DND-41 (cell line): ENCODE measurements at regions not wholly inside any gene's neighbourhood (a gene's known extent, or its start where the extent isn't known, plus 50 kb on each side); places are given as distances from the start of the nearest gene placed in this dataset.

Experiments used
- ATAC-seq: fragments of 200-7000 bp; cut with Tn5 transposase; 3 replicates; pipeline ENCODE4 v1.9.1; 2021; ENCODE audit warnings: low read depth; ENCODE audit not compliant: insufficient read depth
- DNase-seq: peaks from one replicate; pipeline ENCODE4 v3.0.0-alpha.2; 2020
- H2AFZ ChIP-seq: 2 replicates; pipeline ENCODE4 v1.6.0; 2012; ENCODE audit warnings: low read depth, low read length
- H3K27ac ChIP-seq: 2 replicates; pipeline ENCODE4 v1.5.1; 2012; ENCODE audit warnings: low read length, inconsistent platforms
- H3K27me3 ChIP-seq: fragments of 200-600 bp; sonication (generic); 2 replicates; pipeline ENCODE4 v1.6.0; 2012; ENCODE audit warnings: low read length, mild to moderate bottlenecking, inconsistent platforms; ENCODE audit not compliant: insufficient read depth, poor library complexity
- H3K36me3 ChIP-seq: 2 replicates; pipeline ENCODE4 v1.5.1; 2012; ENCODE audit warnings: low read length, inconsistent platforms; ENCODE audit not compliant: insufficient read depth
- H3K4me1 ChIP-seq: 2 replicates; pipeline ENCODE4 v1.5.1; 2012; ENCODE audit warnings: mild to moderate bottlenecking, low read length; ENCODE audit not compliant: insufficient read depth
- H3K4me2 ChIP-seq: 2 replicates; pipeline ENCODE4 v1.6.0; 2012; ENCODE audit warnings: mild to moderate bottlenecking, moderate library complexity, low read length, inconsistent platforms; ENCODE audit not compliant: insufficient read depth
- H3K4me3 ChIP-seq, 2 experiments: fragments of 200-600 bp in 1 of 2; shearing (Covaris generic) in 1 of 2; 2 replicates each; pipeline ENCODE4 v1.5.1; 2012 to 2016; ENCODE audit warnings: inconsistent platforms in 2 of 2, low read length in 2 of 2, mild to moderate bottlenecking in 2 of 2, low read depth in 1 of 2, moderate library complexity in 1 of 2
- H3K79me2 ChIP-seq: 2 replicates; pipeline ENCODE4 v1.6.0; 2012; ENCODE audit warnings: low read length, inconsistent platforms; ENCODE audit not compliant: insufficient read depth
- H3K9ac ChIP-seq: 2 replicates; pipeline ENCODE4 v1.6.0; 2012; ENCODE audit warnings: low read depth, mild to moderate bottlenecking, inconsistent platforms, low read length, moderate library complexity
- H3K9me3 ChIP-seq: 2 replicates; pipeline ENCODE4 v1.5.1; 2012; ENCODE audit warnings: low read length, moderate library complexity, mild to moderate bottlenecking, inconsistent platforms; ENCODE audit not compliant: insufficient read depth, severe bottlenecking
- H4K20me1 ChIP-seq: 2 replicates; pipeline ENCODE4 v1.6.0; 2012; ENCODE audit warnings: low read length; ENCODE audit not compliant: insufficient read depth
- EZH2 ChIP-seq: IDR thresholded peaks from 3 replicates; pipeline ENCODE4 v1.6.1; 2012; ENCODE audit warnings: borderline replicate concordance, low read depth, mild to moderate bottlenecking, moderate library complexity, low read length, inconsistent platforms; ENCODE audit not compliant: severe bottlenecking
- TF ChIP-seq, protein P1 (sequence below): IDR thresholded peaks from 2 replicates; pipeline ENCODE4 v1.5.1; 2012; ENCODE audit warnings: borderline replicate concordance, low read length, moderate library complexity, mild to moderate bottlenecking; ENCODE audit not compliant: poor library complexity, severe bottlenecking; ENCODE audit errors: extremely low read depth

DNA sequence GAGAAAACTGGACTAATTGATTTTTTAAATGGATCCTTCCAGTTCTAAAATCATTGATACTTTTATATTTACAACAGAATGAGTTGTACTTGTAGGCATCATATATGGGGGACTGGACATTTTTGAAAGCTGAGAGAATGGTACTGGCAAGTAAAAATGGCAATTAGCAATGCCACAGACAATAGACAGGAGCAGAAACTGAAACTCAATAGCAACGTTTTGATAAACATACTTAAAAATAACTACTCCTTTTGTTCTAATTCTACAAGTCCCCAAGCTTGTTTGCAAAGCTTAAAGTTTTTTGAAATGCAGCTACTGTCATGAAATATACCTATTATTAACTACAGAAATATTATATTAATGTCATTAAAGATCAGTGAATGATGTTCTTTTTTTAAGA, 52.8 kb upstream of the FBXL7 start:
- H3K79me2 ChIP-seq: no peaks in the 10 kb centered on the region
- H3K36me3 ChIP-seq: no peaks in the 10 kb centered on the region
- no peak overlapping the region for H3K4me2 ChIP-seq
- H3K4me3 ChIP-seq: no peak overlapping the region
- no peak overlapping the region for H3K27ac ChIP-seq
- ATAC-seq (no peak), DNase-seq (no peak)
- H3K4me1 ChIP-seq: no peaks in the 10 kb centered on the region
- no peak for TF ChIP-seq EZH2
- TF ChIP-seq, protein P1, sequence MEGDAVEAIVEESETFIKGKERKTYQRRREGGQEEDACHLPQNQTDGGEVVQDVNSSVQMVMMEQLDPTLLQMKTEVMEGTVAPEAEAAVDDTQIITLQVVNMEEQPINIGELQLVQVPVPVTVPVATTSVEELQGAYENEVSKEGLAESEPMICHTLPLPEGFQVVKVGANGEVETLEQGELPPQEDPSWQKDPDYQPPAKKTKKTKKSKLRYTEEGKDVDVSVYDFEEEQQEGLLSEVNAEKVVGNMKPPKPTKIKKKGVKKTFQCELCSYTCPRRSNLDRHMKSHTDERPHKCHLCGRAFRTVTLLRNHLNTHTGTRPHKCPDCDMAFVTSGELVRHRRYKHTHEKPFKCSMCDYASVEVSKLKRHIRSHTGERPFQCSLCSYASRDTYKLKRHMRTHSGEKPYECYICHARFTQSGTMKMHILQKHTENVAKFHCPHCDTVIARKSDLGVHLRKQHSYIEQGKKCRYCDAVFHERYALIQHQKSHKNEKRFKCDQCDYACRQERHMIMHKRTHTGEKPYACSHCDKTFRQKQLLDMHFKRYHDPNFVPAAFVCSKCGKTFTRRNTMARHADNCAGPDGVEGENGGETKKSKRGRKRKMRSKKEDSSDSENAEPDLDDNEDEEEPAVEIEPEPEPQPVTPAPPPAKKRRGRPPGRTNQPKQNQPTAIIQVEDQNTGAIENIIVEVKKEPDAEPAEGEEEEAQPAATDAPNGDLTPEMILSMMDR: no peak
- no peaks in the 10 kb centered on the region for H3K9me3 ChIP-seq
- H3K27me3 ChIP-seq: peaks cover 3% of the 10 kb centered on the region
- no peaks in the 10 kb centered on the region for H4K20me1 ChIP-seq
- no peak overlapping the region for H3K9ac ChIP-seq
- H2AFZ ChIP-seq: no peak overlapping the region

DNA sequence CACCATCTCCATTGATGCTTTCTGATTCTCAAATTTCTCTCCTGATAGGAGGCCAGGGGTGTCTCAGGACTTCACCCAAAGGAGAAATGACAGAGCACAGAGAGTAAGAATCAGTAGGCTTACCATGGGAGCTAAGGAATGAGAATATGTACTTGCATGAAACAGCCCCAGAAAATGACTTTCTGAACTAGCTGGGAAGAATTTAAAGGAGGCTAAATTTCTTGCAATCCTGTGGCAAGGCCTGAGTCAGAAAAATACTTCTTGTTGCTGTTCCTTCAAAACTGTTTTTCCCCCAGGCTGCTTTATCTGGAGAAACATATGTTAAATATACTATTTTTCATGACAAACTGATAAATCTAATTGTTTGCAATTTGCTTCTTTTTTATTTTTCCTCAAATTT, 53.4 kb upstream of the FBXL7 start:
- no peaks in the 10 kb centered on the region for H3K9me3 ChIP-seq
- H3K27ac ChIP-seq: no peak overlapping the region
- H3K79me2 ChIP-seq: no peaks in the 10 kb centered on the region
- no peak overlapping the region for H2AFZ ChIP-seq
- no peak for DNase-seq
- H3K36me3 ChIP-seq: no peaks in the 10 kb centered on the region
- no peak overlapping the region for H3K9ac ChIP-seq
- no peak for ATAC-seq
- no peaks in the 10 kb centered on the region for H3K4me1 ChIP-seq
- peaks cover 3% of the 10 kb centered on the region for H3K27me3 ChIP-seq
- H4K20me1 ChIP-seq: no peaks in the 10 kb centered on the region
- no peak overlapping the region for H3K4me3 ChIP-seq
- TF ChIP-seq, protein P1: no peak
- no peak for TF ChIP-seq EZH2
- H3K4me2 ChIP-seq: no peak overlapping the region

DNA sequence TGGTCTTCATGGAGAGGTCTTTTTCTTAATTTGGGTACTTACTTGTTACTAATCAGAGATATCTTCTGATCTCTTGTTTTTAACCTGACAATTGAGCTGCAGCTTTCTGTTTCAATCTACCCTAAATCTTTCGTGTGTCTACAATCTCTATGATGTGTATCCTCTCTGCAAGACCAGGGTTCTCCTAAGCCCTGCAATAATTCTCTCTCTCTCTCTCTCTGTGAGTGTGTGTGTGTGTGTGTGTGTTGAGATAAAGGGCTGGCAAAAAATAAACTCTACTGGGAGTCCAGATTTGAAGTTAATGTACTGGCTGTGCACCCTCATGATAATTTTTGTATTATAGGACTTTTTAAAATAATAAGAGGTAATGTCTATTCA, 57.8 kb upstream of the FBXL7 start:
- Histone ChIP-seq H3K4me1 (no peaks in the 10 kb centered on the region), H3K9ac (no peak overlapping the region), H3K79me2 (no peaks in the 10 kb centered on the region), H4K20me1 (no peaks in the 10 kb centered on the region), H2AFZ (no peak overlapping the region), H3K4me3 (no peak overlapping the region), H3K9me3 (no peaks in the 10 kb centered on the region), H3K4me2 (no peak overlapping the region), H3K27me3 (peaks cover 3% of the 10 kb centered on the region), H3K27ac (no peak overlapping the region), H3K36me3 (no peaks in the 10 kb centered on the region)
- ATAC-seq: no peak; the same call in 2 of the 3 replicates
- no peak for TF ChIP-seq EZH2
- TF ChIP-seq, protein P1: no peak
- DNase-seq: no peak
